IgD-negative memory B cell (primary cell): ENCODE measurements at regions not wholly inside any gene's neighbourhood (a gene's known extent, or its start where the extent isn't known, plus 50 kb on each side); places are given as distances from the start of the nearest gene placed in this dataset.

Experiments
- H3K27ac Mint-ChIP-seq, 3 donors: one replicate each; pipeline ENCODE4 v1.8.0; 2020 to 2022; ENCODE audit warnings: mild to moderate bottlenecking in 3 of 3, mixed read lengths in 3 of 3, moderate library complexity in 1 of 3
- H3K27me3 Mint-ChIP-seq: one replicate; pipeline ENCODE4 v1.8.0; 2021; ENCODE audit warnings: mixed read lengths
- H3K36me3 Mint-ChIP-seq: one replicate; pipeline ENCODE4 v1.8.0; 2020; ENCODE audit warnings: mild to moderate bottlenecking, mixed read lengths
- H3K4me1 Mint-ChIP-seq, 3 donors: one replicate each; pipeline ENCODE4 v1.8.0; 2020 to 2022; ENCODE audit warnings: mixed read lengths in 3 of 3, mild to moderate bottlenecking in 1 of 3
- H3K4me3 Mint-ChIP-seq, 4 donors: one replicate each; pipeline ENCODE4 v1.8.0; 2020 to 2022; ENCODE audit warnings: mild to moderate bottlenecking in 4 of 4, mixed read lengths in 4 of 4, moderate library complexity in 3 of 4
- H3K9me3 Mint-ChIP-seq, 3 donors: one replicate each; pipeline ENCODE4 v1.8.0; 2020 to 2021; ENCODE audit warnings: mixed read lengths in 3 of 3, mild to moderate bottlenecking in 1 of 3

GRCh38 chr16:86872833-86873232, 294.5 kb downstream of the FOXL1 start:
- H3K27me3 Mint-ChIP-seq, result peaks cover 5% of the 10 kb centered on the region
- H3K4me3 Mint-ChIP-seq, result no peak overlapping the region
- H3K4me1 Mint-ChIP-seq, result no peaks in the 10 kb centered on the region
- no peaks in the 10 kb centered on the region for H3K36me3 Mint-ChIP-seq
- H3K9me3 Mint-ChIP-seq, result peaks cover 0 to 10% (median 4%) of the 10 kb centered on the region in 3 donors
- H3K27ac Mint-ChIP-seq, result no peak overlapping the region

DNA sequence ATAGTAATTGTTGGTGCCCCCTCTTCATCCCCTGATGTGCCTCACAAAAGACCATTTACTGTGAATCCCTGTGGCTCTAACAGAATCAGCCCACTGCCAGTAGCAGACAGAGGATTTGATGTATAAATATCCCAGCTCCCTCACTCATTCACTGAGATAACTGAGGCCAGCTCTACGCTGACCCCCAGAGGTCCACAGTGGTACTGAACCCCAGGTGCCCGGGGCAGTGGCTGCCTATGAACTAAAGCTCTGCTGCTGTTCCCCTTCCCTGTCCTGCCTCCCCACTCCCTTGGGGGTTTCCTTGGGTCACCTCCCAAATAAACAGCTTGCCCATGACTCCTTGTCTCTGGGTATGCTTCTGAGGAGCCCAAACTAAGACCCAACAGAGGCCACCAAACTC, 295.8 kb downstream of the FOXL1 start:
- Mint-ChIP-seq H3K27ac (no peak overlapping the region), H3K9me3 (peaks cover 0 to 10% (median 4%) of the 10 kb centered on the region in 3 donors), H3K4me1 (peaks cover 0 to 1% (median 0%) of the 10 kb centered on the region in 3 donors), H3K36me3 (peaks cover 2% of the 10 kb centered on the region), H3K27me3 (peaks cover 14% of the 10 kb centered on the region), H3K4me3 (no peak overlapping the region)

- Mint-ChIP-seq H3K9me3 (peaks cover 0 to 10% (median 4%) of the 10 kb centered on the region in 3 donors), H3K36me3 (peaks cover 5% of the 10 kb centered on the region), H3K27ac (no peak overlapping the region), H3K4me3 (no peak overlapping the region), H3K27me3 (peaks cover 23% of the 10 kb centered on the region), H3K4me1 (peaks cover 0 to 1% (median 0%) of the 10 kb centered on the region in 3 donors)
Observed at GRCh38 chr16:86876499-86876898, 298.1 kb downstream of the FOXL1 start.

- Mint-ChIP-seq H3K27me3 (peaks cover 25% of the 10 kb centered on the region), H3K9me3 (peaks cover 0 to 10% (median 4%) of the 10 kb centered on the region in 3 donors), H3K36me3 (peaks cover 5% of the 10 kb centered on the region), H3K4me3 (no peak overlapping the region), H3K4me1 (peaks cover 0 to 1% (median 0%) of the 10 kb centered on the region in 3 donors), H3K27ac (peak overlapping the region in 1 of 3 donors; percentile 37)
Observed at GRCh38 chr16:86877108-86877507, 298.8 kb downstream of the FOXL1 start.

DNA sequence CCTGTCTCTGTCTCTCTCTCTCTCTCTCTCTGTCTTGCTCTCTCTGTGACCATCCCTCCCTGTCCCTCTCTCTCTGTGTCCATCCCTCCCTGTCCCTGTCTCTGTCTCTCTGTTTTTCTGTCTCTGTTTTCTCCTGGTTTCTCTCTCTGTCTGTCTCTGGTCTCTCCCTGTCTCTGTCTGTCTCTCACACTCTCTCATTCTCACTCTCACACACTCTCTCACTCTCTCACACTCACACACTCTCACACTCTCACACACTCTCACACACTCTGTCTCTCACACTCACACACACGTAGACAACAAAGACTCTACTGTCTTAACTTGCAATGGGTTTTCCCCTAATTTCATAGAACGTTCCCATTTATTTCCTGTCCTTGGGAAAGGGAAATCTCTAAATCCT, 299.5 kb downstream of the FOXL1 start:
- Mint-ChIP-seq H3K27me3 (peaks cover 28% of the 10 kb centered on the region), H3K4me1 (peaks cover 0 to 1% (median 0%) of the 10 kb centered on the region in 3 donors), H3K27ac (peak overlapping the region in 1 of 3 donors; percentile 37), H3K9me3 (peaks cover 0 to 9% (median 4%) of the 10 kb centered on the region in 3 donors), H3K4me3 (no peak overlapping the region), H3K36me3 (peaks cover 5% of the 10 kb centered on the region)

DNA sequence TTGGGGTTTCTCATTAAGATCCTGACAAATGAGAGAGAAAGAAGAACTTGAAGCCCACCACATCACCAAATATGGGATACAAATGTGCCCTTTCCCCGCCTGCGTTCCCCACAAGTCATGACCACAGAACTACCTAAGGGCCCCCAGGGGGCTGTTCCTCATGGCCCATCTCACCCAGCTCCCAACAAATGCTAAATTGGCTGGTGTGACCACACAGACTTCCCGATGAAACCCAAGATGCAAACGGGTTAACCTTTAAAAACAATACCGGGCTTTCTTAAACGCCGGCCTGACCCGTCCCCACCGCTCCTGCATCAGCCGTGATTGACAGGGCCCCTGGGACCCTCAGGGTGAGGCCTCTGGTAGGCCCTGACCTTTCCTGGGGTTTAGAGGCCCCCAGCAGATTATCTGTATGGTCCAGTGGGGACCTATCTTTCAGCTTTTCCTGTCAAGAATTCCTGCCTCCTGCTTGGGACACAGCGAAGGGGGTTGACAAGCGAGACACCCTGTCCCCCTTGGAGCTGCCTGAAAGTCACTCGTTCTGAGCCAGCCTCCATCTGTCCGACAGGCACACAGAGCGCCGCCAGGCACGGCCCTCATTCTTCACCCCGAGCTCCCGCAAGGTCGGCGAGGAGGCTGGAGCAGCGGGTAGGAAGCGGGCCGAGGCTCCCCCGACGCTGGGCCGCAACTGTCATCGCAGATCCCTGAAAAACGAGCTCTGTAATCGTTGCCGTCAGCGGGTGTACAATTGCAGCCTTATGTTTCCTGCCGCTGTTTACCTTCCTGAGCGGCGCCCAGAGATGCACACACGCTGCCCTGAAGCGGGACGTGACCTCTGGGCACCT, 300.1 kb downstream of the FOXL1 start:
- Mint-ChIP-seq H3K9me3 (peaks cover 0 to 7% (median 4%) of the 10 kb centered on the region in 3 donors), H3K4me3 (no peak overlapping the region), H3K27ac (no peak overlapping the region), H3K27me3 (peaks cover 31% of the 10 kb centered on the region), H3K36me3 (peaks cover 5% of the 10 kb centered on the region), H3K4me1 (peaks cover 0 to 1% (median 0%) of the 10 kb centered on the region in 3 donors)

DNA sequence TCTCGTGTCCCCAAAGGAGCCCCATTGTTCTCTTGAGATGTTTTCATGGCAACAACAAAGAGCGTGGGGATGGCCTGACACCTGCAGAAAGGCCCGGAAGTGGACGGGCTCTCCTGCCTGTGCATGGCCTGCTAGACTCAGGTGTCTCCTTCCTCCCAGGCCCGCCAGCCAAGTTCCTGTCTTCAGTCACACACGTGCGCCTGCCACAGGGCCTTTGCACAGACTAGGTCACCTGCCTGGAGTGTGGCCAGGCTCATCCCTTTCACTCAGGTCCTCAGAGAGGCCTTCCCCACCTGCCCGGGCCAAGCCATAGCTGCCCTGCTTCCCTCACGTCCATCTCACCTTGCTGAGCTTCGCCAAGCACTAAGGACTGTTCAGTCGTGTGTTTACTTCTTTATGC, 300.9 kb downstream of the FOXL1 start:
- peaks cover 0 to 4% (median 4%) of the 10 kb centered on the region in 3 donors for H3K9me3 Mint-ChIP-seq
- H3K36me3 Mint-ChIP-seq, result peaks cover 5% of the 10 kb centered on the region
- H3K27me3 Mint-ChIP-seq, result peaks cover 31% of the 10 kb centered on the region
- no peak overlapping the region for H3K27ac Mint-ChIP-seq
- no peak overlapping the region for H3K4me3 Mint-ChIP-seq
- peaks cover 0 to 1% (median 0%) of the 10 kb centered on the region in 3 donors for H3K4me1 Mint-ChIP-seq

DNA sequence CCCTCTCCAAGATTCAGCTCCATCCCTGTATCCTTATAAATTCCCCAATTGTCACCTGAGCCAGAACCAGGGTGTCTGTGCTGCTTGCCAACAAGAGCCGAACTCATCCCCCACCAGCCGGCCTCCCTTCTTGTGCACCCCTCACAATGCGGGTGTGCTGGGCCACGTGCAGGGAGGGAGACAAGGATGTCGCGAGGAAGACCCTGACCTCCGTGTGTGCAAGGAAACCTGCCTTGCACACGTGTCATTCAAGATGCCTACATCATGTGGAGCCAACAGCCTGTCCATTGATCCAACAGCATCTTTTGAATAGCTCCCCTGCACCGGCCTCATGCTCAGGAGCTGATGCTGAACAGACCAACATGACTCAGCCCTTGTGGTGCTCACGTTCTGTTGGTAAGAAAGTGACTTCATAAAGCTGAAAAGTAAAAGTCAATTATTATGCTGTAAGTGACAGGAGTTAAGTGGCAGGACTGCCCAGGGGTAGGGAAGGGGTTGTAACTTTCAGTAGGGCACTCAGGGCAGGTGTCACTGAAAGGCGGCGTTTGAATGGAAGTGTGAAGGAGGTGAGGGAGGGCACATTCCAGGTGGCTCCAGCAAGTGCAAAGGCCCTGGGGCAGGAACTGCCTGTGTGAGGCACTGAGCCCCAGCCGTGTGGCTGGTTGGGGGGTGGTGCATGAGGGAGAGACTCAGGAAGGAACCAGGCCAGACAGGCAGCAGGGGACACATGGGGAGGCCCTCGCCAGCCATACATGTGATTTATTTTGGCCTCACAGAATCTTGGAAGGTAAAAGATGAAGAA, 302.2 kb downstream of the FOXL1 start:
- H3K36me3 Mint-ChIP-seq, result peaks cover 5% of the 10 kb centered on the region
- H3K9me3 Mint-ChIP-seq, result peaks cover 0 to 7% (median 4%) of the 10 kb centered on the region in 3 donors
- H3K4me3 Mint-ChIP-seq, result no peak overlapping the region
- H3K27me3 Mint-ChIP-seq, result peaks cover 31% of the 10 kb centered on the region
- H3K27ac Mint-ChIP-seq, result peak overlapping the region in 1 of 3 donors; percentile 62
- H3K4me1 Mint-ChIP-seq, result peaks cover 0 to 1% (median 0%) of the 10 kb centered on the region in 3 donors

DNA sequence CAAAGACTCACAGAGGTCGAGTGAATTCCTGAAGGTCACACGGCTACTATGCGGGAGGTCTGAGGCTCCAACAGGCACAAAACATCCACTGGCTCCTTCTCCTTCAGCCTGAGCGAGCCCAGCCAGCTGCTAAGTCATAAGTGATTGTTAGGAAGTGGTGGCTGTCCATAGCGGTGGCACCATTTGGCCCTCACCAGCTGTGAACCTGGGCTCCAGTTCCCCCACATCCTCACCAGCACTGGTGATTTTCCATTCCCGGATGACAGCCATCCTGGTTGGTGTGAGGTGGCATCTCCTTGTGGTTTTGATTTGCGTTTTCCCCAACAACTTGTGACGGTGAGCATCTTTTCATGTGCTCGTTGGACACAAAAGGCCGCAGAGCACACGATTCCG, 302.8 kb downstream of the FOXL1 start:
- Mint-ChIP-seq H3K27me3 (peaks cover 31% of the 10 kb centered on the region), H3K27ac (no peak overlapping the region), H3K4me3 (no peak overlapping the region), H3K4me1 (peaks cover 0 to 1% (median 0%) of the 10 kb centered on the region in 3 donors), H3K36me3 (peaks cover 5% of the 10 kb centered on the region), H3K9me3 (peaks cover 0 to 7% (median 0%) of the 10 kb centered on the region in 3 donors)

- H3K27ac Mint-ChIP-seq, result no peak overlapping the region
- peaks cover 0 to 1% (median 0%) of the 10 kb centered on the region in 3 donors for H3K4me1 Mint-ChIP-seq
- H3K27me3 Mint-ChIP-seq, result peaks cover 31% of the 10 kb centered on the region
- peaks cover 5% of the 10 kb centered on the region for H3K36me3 Mint-ChIP-seq
- H3K9me3 Mint-ChIP-seq, result peaks cover 0 to 7% (median 0%) of the 10 kb centered on the region in 3 donors
- H3K4me3 Mint-ChIP-seq, result no peak overlapping the region
Observed at GRCh38 chr16:86881861-86882273, 303.5 kb downstream of the FOXL1 start.

GRCh38 chr16:86882586-86883280, 304.4 kb downstream of the FOXL1 start:
- Mint-ChIP-seq H3K27me3 (peaks cover 27% of the 10 kb centered on the region), H3K36me3 (peaks cover 5% of the 10 kb centered on the region), H3K27ac (peak overlapping the region in 1 of 3 donors; percentile 46), H3K4me1 (peaks cover 0 to 1% (median 0%) of the 10 kb centered on the region in 3 donors), H3K4me3 (no peak overlapping the region), H3K9me3 (peaks cover 0 to 5% (median 0%) of the 10 kb centered on the region in 3 donors)

DNA sequence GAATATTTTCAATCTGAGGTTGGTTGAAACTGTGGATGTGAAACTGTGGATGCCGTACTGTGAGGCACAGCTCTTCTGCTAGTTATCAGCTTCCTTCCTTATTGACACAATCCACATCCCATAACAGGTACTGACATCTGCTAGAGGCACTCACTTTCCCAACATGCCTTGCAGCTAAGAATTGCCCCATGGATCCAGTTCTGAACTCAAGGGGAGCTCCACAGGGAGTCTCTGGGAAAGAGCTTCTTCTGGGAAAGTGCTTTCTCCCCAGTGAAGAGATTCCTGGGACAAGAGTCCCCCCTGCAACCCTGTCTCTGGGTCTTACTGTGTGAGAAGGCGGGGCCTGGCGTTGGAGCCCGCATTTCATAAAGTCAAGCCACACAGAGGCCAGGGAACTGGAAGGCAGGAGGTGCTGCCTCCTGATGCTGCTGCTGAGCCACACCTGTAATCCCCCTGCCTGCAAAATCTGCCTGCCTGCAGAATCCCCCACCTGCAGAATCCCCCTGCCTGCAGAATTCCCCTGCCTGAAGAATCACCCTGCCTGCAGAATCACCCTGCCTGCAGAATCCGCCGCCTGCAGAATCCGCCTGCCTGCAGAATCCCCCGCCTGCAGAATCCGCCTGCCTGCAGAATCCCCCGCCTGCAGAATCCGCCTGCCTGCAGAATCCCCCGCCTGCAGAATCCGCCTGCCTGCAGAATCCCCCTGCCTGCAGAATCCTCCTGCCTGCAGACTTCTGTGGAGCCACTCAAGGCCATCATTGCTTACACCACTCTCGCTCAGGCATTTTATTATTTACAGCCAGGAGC, 305.4 kb downstream of the FOXL1 start:
- peaks cover 0 to 5% (median 0%) of the 10 kb centered on the region in 3 donors for H3K9me3 Mint-ChIP-seq
- H3K36me3 Mint-ChIP-seq, result peaks cover 3% of the 10 kb centered on the region
- peaks cover 17% of the 10 kb centered on the region for H3K27me3 Mint-ChIP-seq
- H3K4me3 Mint-ChIP-seq, result no peak overlapping the region
- peaks cover 0 to 1% (median 0%) of the 10 kb centered on the region in 3 donors for H3K4me1 Mint-ChIP-seq
- H3K27ac Mint-ChIP-seq, result no peak overlapping the region

DNA sequence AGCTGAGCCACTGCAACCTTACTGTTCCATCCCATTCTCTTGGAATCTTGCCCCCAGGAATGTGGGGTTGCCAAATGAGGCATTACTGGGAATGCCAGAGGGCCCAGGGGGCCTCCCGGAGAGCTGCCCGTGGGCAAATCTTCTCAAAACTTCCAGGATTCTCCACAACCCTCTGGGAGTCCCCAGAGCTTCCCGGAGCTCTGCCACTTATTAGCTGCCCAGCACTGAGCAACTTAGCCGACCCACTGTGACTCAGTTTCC, 306.0 kb downstream of the FOXL1 start:
- peaks cover 0 to 5% (median 4%) of the 10 kb centered on the region in 3 donors for H3K9me3 Mint-ChIP-seq
- peaks cover 3% of the 10 kb centered on the region for H3K36me3 Mint-ChIP-seq
- H3K27me3 Mint-ChIP-seq, result peaks cover 15% of the 10 kb centered on the region
- no peak overlapping the region for H3K4me3 Mint-ChIP-seq
- no peak overlapping the region for H3K27ac Mint-ChIP-seq
- H3K4me1 Mint-ChIP-seq, result no peaks in the 10 kb centered on the region

DNA sequence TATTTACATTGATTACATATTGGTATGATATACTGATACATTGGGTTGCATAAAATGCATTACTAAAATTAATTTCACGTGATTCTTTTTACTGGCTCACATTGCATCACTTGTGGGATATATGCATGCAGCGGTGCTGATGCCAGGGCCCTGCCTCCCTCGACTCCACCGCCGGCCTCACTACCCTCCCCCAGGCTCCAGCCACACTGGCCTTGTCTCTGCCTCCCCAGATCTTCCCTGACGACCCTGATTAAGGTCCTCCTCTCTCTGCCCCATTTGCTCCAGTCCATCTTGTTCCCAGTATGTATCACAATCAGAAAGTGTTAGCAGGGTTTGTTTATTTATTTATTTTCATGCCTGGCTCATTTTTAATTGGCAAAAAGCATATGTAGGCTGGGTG, 306.8 kb downstream of the FOXL1 start:
- H3K4me1 Mint-ChIP-seq, result no peaks in the 10 kb centered on the region
- peaks cover 13% of the 10 kb centered on the region for H3K27me3 Mint-ChIP-seq
- no peaks in the 10 kb centered on the region for H3K36me3 Mint-ChIP-seq
- H3K4me3 Mint-ChIP-seq, result no peak overlapping the region
- H3K27ac Mint-ChIP-seq, result no peak overlapping the region
- peaks cover 0 to 5% (median 4%) of the 10 kb centered on the region in 3 donors for H3K9me3 Mint-ChIP-seq
